H4 (cell line): ENCODE measurements at regions not wholly inside any gene's neighbourhood (a gene's known extent, or its start where the extent isn't known, plus 50 kb on each side); places are given as distances from the start of the nearest gene placed in this dataset.
A peak's percentile ranks its signal among the peaks of the same experiment; 100 is the strongest.
"Not testable (repeated sequence)": the region's sequence is repeated elsewhere in the genome, so short reads cannot be mapped to it uniquely, and the experiment has no call there.

Experiments used
- DNase-seq: peaks from one replicate; pipeline ENCODE4 v3.0.0-alpha.2; 2015; ENCODE audit warnings: low spot score

DNA sequence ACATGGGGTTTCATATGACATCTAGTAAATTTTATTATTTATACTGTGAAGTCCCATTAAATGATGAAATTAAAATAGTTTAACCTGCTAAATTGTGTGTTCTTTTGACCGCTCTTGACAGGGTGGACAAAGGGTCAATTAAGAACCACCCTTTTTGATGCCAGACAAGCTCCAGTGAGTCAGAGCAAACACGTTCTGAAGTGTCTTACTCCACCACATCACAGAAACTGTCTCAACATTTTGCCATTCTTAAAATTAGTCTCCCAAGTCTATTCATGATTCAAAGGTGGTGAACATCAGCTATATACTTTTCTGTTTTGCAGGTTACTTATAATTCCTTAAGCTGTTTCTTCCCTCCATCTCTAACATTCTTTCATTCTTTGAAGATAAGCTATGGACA is 142.1 kb downstream of the SPATA31A6 start:
- DNase-seq: not testable (repeated sequence)

DNA sequence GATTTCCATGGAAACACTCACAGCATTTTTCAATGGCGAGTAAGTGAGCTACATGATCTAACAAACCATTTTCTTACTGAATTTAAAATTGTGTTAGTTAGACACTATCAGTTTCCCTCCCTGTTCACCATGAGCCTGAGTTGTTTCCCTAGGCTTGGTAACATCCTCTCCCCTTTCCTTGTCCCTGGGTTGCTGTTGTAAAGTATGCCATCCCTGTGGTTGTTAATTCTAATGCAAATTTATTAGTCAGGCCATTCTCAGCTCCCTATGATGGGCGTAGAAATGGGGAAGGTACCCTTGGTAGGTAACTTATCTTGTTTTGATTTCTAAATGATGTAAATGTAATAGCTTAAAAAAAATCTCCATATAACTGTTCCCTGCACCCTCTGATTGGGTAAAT is 143.0 kb downstream of the SPATA31A6 start:
- not testable (repeated sequence) for DNase-seq

DNA sequence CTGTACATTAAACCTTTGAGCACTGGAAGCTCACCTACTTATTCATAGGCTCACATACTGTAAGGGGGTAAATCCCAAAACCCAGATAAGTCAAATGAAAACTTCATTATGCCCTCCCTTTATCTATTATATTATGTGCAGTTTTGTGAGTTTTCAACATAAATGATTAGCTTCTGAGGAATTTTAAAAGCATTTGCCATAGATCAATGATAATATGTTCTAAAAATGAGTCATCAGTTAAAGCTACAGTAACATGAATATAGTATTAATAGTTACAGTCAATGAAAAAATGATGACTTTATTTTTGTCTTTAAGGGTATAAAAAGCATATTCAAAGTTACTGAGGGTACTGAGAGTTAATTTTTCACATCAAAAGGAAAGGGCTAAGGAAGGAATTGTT is 151.9 kb downstream of the SPATA31A6 start:
- not testable (repeated sequence) for DNase-seq

DNA sequence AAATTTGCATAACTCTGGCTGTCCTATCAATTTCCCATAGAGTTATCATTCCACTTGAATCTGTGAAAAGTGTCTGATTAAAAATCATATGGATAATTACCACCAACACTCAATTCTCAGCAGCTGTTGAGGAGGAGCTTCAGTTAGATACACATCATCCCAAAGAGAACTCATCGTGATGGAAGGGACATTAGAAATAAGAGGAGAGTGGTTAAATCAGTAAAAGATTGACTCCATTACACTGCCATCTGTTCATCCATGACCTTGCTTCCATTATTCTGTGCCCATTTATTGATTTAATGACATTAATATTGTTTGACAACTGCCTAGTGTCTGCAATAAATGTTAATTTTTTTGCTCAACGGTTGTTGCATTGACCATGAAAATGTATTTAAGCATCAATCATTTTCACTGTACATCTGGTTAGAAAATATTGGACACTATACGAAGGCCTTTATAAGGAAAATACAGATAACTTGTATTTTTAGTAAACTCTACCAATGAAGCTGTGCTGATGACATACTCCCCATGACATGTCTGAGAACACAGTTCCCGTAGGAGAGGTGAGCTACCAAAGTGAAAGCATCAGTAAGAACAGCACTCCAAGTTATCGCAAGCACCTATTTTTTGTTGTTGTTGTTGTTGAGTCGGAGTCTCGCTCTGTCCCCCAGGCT is 152.7 kb downstream of the SPATA31A6 start:
- not testable (repeated sequence) for DNase-seq

DNA sequence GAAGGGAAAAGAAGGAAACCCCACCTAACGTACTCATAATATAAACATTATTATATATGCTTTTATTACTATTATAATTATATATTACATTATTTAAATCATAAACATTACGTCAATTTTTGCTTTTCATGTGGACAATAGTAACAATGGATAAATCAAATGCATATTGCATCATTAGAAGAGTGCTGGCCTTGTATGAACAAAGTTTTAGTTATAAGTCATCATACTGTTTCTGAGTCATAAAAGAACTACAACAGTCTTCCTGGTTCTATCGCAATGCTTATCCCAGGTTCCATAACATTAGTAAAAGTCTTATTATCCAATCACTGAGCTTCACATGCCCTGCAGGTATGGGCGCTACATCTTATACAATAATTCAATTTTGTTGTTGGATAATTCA is 154.8 kb downstream of the SPATA31A6 start:
- DNase-seq: not testable (repeated sequence)

DNA sequence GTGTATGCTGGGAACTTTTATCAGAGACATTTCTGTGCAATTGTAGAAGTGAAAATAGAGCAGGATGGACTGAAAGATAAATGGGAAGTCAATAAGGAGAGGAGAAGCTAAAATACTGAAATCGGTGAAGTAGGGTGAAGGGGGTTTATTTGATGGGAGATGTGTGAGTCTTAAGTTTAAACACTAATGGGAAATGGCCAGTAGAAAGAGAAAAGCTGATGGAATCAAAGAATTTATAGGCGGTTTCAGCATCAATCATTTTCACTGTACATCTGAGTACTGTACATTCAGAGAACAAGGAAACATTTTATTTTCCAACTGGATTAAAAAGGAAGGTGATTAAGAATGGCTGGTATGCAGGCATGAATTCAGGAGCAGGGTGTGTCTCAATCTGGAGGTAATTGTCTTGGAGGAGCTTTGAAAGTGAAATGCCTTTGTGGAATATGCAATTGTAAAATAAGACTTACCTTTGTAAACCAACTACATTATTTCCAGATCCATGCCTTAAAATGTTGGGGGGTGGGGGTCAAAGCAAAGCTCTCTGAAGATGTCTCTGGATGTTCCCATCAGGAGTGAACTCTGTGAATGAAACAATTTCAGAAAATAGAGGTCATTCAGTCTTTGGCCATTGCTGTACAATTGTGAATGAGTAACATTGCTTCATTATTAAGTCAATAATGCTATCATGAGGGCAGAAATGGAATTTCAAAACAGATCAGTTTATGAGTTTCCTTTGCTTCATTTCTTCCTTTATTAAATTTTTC is 156.4 kb downstream of the SPATA31A6 start:
- not testable (repeated sequence) for DNase-seq

DNA sequence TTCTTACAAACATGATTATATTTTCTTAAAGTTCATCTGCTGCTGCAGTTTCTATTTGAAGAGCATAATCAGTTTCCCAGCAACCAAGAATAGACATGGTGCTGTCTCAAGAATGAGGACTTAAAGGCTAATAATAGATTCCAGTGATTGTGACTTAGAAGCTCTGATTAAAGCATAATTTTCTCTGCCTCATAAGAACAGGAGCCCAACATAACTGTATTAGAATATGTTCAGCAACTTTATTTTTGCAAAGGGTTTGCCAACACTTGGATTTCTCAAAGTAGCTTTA is 156.9 kb downstream of the SPATA31A6 start:
- DNase-seq: not testable (repeated sequence)

DNA sequence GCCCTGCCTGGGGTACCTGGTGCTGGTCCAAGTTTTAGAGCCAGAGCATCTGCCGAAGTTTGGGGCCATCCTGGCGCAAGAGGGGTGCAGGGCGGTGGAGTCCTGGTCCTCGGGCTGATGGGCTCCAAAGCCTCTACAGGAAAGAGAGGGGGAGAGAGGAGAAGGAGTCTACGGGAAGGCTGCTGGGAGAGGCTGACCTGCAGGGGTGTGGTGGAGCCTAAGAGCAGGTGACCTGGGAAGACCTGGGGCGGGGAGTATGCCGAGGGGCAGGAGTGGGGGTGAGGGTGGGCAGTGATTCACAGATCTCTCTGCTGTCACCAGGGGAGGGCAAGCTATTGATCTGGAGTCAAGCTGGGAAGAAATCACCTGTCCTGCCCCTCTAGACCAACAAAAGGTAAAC is 158.4 kb downstream of the SPATA31A6 start:
- not testable (repeated sequence) for DNase-seq

DNA sequence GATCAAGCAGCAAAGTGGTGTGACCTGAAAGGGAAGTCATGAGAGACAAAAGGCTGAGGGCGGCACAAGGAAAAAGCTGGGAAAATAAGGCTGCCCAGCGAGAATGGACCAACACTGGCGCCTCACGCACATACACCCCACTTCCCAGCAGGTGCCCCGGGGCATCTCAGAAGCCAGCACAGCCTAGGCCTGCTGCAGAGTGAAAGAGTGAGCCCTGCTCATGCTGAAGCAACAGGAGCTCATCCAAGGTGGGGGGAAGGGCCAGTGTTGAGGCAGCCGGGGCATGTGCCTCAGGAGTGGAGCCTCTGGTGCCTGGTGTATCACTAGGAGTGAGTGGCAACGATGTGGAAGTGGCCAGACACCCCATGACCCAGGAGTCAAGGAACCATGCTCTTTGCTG is 158.8 kb downstream of the SPATA31A6 start:
- DNase-seq: not testable (repeated sequence)

DNA sequence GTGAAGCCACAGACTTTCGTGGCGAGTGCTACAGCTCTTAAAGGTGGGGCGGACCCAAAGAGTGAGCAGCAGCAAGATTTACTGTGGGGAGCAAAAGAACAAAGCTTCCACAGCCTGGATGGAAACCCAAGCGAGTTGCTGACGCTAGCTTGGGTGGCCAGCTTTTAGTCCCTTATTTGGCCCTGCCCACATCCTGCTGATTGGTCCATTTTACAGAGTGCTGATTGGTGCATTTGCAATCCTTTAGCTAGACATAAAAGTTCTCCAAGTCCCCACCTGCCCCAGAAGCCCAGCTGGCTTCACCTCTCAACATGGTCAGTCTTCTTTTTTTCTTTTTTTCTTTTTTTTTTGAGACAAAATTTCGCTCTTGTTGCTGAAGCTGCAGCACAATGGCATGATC is 161.0 kb downstream of the SPATA31A6 start:
- not testable (repeated sequence) for DNase-seq

DNA sequence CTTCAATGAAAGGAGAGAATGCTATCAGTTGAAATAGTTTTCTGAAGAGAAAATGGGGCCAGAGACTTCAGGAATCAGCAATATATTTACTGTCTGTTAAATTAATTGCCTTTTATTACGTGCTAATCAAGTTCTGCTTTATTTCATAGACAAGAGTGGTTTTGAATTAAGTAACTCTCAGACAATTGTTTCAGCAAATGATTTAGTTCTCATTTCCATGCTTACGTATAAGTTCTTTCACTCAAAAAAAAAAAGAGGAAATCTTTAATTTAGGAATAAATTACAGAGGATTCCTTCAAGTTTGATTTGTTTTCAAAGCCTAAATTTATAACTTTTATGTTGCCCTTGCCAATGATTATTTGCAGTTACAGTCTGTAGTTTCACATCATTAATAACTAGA is 163.5 kb downstream of the SPATA31A6 start:
- not testable (repeated sequence) for DNase-seq

DNA sequence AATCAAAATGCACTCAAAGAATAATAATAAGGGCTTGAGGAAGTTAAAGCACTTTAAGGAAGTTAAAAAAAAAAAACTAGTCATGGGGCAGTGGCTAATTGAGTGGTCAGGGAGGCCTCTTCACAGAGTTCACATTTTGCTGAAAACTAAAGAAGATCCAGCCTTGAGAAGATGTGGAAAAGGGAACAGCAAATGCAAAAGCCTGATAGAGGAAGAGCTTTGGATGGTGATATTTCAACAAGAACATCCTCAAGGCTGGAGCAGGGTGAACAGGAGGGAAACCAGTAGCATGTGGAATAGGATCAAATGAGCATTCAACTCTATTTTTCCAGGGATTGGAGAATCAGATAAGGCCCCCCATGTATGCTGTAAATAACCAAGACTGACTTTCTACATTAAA is 165.7 kb downstream of the SPATA31A6 start:
- not testable (repeated sequence) for DNase-seq

DNA sequence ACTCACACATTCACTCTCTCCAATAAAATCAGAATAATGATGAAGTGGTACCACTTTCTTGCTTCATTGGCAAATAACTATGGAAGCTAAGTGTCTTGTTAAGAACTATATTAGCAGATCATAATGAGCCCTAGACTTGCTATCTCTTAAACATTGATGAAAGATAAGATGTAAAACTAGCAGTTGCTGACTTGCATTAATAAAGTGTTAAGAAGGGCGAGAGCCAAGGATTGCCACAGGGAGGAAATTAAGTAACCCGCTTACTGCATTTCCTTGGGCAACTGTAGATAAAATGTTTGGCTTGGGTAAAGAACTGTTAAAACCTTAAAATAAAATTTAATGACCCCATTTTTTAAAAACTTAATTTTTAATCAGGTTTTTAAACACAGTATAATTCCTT is 167.0 kb downstream of the SPATA31A6 start:
- DNase-seq: not testable (repeated sequence)

DNA sequence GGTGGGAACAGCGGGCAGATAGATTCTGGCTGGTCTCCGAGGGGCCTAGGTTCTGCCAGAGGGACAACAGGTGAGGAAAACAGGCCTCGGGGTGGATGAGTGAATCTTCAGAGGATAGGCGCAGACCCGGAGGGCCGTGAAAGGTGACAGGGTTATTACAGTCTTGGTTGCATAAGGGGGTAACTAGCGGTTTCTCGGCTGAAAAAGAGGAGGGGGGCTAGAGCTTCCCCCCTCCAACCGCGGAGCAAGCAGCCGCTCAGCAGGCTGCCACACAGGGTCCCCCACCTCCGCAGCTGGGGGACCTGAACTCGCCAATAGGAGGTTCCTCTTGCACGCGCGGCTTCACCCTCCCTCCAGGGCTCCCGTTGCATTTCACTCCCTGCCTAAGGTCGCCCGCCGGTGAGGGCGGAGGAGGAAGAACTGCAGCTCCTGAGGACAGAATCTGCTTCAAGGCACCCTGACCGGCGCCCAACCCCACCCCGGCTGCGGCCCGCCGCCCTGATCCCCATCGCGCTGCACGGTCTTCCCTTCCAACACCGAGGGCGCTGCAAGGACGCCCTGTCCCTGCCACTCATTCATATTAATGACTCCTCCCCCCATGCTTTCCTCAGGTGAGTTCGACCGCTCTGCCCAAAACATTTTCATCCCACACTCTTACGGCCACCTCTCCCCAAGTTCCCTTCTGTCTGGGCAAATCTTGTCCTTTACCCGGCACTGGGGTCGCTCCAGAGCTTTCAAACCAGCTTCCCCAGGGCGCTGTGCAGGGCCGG is 174.3 kb downstream of the SPATA31A6 start:
- DNase-seq: not testable (repeated sequence)

DNA sequence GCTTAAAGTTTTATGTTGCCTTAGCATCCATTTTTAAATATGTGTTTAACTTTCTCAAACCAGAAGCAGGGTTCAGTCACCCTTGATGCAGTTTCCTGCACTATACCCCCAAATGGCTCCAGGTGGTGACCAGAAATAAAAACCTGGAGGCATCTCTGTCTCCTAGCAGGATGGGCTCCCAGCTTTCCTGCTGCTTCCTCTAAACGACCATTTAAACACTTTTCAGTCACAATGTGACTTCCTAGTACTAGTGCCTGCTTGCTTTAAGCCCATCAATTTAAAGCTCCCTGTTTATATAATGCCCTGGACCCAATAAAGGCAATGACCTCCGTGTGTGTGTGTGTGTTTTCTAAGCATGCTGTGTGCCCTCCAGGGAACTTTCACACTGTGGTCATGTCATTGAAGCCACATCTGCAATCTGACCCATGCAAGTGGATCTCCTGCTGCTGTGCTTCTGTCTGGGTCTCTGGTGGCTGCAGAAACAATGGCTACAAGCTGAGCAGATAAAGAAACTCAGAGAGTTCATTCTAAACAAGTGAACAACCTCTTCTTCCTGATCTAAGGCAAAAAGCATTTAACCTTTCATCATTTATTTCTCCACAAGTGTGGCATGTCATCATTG is 175.3 kb downstream of the SPATA31A6 start:
- DNase-seq: not testable (repeated sequence)

DNA sequence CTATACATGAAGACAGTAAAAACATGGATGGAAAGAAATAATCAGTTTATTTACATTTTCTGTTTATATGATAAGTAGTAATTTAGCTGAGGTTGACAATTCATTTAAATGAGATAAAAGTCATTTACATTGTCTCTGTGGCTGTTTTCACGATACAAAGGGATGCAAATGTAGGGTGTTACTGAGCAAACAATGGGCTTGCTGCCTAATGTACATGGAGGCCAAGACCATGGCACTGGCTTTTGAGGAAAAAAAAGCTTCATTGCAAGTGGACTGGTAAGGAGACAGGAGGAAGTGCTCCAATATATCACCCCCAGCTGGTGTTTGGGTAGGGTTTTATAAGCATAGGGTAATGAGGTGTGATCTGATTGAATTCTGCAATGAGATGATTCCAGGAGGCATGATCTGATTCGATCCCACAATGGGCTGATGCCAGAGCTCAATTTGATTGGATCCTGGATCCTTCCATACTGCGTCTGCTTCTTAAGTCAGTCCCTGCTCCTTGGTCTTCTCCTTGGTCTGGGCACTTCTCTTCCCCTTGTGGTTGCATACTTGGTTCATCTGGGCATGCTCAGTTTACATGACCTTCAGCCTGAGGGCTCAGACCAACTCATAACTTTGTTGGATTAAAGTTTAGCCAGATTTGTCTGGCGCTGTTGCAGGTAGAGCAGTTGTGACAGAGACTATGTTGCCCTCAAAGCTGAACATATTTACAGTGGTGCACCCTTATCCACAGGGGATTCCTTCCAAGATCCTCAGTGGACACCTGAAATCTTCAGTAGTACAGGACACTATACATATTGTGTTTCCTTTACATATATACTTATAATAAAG is 181.2 kb downstream of the SPATA31A6 start:
- not testable (repeated sequence) for DNase-seq

DNA sequence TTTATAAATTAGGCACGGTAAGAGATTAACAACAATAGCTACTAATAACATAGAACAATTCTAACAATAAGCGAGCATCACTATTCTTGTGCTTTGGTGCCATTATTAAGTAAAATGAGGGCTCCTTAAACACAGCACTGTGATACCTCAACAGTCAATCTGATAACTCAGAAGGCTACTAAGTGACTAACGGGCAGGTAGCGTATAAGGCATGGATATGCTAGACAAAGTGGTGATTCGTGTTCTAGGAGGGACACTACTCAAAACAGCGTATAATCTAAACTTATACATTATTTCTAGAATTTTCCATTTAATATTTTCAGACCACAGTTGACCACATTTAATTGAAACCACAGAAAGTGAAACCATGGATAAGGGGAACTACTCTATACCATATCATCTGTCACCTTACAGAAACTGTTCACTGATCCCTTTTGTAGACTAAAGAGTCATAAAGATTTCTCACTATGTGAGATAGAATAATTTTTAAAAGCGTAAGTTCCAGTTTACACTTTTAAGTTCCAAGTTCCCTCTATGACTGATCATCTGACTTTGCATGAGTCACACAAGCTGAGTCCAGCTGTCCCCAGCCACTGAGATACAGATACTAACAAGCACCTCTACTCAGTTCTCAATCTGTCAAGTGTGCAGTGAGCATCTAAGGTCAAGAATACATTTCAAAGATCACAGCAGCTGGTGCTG is 181.9 kb downstream of the SPATA31A6 start:
- DNase-seq: not testable (repeated sequence)

DNA sequence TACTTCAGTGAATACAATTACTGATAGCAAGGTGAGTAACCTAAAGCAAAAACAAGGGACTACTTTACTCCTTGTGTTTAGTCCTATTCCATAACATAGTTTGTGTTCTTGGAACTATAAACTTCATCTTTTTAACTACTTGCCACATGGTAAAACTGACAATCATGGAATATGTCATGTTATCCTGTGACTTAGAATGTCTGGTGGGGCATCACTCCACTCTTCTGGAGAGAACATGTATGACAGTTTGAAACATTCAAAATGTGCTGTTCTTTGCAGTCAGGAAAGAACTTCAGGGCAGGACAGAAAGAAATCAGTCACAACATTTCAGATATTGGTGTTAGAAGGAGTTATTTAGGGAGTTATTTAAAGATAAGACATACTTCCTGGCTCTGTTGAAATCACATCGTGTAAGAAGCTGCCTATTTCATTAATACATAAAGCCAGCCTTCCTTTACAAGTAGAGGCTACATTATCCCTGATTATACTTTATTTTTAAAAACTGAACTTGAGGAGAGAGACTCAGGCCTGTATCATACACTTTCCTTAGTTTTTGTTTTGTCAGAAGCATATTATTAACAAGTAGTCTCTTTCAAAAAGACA is 184.9 kb downstream of the SPATA31A6 start:
- DNase-seq: not testable (repeated sequence)

DNA sequence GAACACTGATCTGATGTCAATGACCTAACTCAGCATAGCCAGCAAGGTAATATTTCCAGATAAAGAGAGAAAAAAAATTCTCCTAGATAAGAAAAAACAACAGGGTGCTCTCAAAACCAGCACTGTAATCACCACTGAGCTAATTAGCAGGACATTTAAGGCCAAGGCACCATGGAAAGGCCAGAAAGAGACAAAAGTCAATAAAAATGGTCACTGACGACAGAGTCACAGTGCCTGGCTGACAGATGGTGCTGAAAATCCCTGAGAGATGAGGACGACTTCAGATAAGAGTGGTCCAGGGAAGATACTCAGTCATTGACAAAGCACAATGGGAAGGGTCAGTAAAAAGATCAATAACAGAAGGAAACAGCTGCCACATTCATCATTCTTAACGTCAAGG is 186.7 kb downstream of the SPATA31A6 start:
- peak; percentile 1 for DNase-seq

DNA sequence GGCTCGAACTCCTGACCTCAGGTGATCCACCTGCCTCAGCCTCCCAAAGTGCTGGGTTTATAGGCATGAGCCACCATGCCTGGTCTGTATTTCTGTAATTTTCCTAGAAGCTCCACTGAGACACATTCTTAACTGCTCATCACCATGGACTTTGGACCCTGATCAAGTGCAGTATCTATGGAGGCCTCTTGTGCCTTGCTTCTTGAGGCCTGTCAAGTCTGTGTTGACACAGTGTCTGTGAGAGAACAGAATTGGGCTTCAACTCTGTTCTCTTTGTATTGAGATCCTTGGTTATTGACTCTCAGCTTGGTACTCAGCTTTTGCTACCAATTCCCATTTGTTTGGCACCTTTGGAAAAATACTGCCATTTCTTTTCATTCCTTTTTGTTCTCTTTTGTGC is 188.0 kb downstream of the SPATA31A6 start:
- peak; percentile 3 for DNase-seq
